ENCODE measurements at regions not wholly inside any gene's neighbourhood (a gene's known extent, or its start where the extent isn't known, plus 50 kb on each side); places are given as distances from the start of the nearest gene placed in this dataset.

DNA sequence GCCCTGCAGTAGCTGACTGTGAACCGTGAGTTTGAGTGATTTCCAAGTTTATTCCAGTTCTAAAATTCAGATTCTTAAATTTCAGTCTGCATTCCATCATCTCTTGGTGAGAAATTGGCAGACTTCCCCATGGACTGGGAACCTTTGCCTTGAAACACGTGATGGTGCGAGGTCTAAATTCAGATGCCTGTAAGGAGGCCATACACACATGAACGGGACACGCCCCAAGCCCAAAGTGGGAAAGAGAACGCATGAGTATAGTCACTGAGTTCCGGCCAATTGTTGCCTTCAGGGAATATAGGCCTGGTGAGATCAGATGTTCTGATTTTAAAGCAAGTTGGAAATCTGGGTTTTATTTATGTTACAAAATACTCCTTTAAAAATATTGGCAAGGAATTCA lies 1084.4 kb upstream of the WWC1 start:
- no peaks in the 10 kb centered on the region for H3K36me3 Mint-ChIP-seq

DNA sequence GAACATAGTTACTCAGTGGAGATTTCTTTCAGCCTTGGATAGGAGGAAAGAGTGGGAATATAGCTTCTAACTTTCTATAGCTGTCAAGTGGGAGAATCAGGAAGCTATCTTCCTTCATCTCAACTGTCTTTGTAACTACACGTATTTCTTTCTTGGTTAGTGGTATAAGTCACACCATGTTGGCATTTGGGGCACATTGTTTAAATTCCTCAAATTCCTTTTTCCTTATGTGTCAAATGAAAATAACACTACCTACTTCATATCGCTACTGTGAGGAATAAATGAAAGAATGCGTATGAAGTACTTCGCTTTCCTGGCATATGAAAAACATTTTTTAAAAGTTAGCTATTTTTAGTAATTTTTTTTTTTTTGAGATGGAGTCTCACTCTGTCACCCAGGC lies 1082.5 kb upstream of the WWC1 start:
- H3K4me3 Mint-ChIP-seq, result no peak overlapping the region
- H3K9me3 Mint-ChIP-seq, result peaks cover 14% of the 10 kb centered on the region
- H3K27me3 Mint-ChIP-seq, result no peaks in the 10 kb centered on the region
- intact Hi-C loops (cut with micrococcal nuclease), result no loop called here
- ChIA-PET CTCF (interaction anchor here (0.6 kb wide), 1 partner anchor 476 kb away, joined by 3 read pairs; no protein-coding TSS in a partner anchor), POLR2A (no interaction called here)
- H3K27ac Mint-ChIP-seq, result no peak overlapping the region
- H3K36me3 Mint-ChIP-seq, result no peaks in the 10 kb centered on the region
- H3K4me1 Mint-ChIP-seq (ENCODE audit: low read depth), result no peaks in the 10 kb centered on the region
- no peak for DNase-seq

More for the DNA sequence above, 1084.4 kb upstream of the WWC1 start:
- ChIA-PET POLR2A (no interaction called here), CTCF (no interaction called here)
- Mint-ChIP-seq H3K27ac (no peak overlapping the region), H3K9me3 (peaks cover 11% of the 10 kb centered on the region), H3K4me3 (no peak overlapping the region), H3K27me3 (no peaks in the 10 kb centered on the region), H3K4me1 (ENCODE audit: low read depth) (no peaks in the 10 kb centered on the region)
- intact Hi-C loops (cut with micrococcal nuclease), result no loop called here
- DNase-seq, result no peak

DNA sequence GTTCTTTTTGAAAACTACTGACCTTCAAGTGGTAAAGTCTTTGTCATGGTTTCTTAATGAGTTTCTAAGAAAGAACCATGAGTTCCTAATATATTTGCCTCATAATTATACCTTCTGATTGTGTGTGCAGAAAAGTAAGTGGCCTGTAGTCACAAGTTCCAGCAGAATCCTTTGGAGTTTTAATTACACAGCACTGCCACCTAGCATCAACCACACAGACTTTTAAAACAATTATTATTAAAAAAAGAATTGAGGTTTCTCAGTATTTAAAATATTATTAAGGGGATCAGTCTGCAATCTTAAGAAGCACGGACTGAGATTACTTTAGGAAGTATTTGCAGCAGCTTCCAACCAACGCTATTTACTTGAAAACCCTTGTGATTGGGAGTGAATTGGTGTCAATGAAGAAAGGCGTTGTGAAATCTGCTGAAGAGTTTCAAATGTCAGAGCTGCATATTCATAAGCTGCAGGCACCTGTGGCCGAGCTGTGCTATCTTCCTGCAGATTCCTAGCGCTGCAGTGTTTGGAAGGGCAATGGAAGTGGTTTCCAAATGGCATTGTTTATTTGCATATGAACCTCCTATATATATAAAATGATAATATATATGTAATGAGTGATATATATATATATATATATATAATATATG lies 1074.2 kb upstream of the WWC1 start:
- DNase-seq, result no peak
- no peaks in the 10 kb centered on the region for H3K4me1 Mint-ChIP-seq (ENCODE audit: low read depth)
- H3K36me3 Mint-ChIP-seq, result no peaks in the 10 kb centered on the region
- peaks cover 4% of the 10 kb centered on the region for H3K9me3 Mint-ChIP-seq
- no peak overlapping the region for H3K4me3 Mint-ChIP-seq
- CTCF ChIA-PET, result no interaction called here
- intact Hi-C loops (cut with micrococcal nuclease), result no loop called here
- no peak overlapping the region for H3K27ac Mint-ChIP-seq
- H3K27me3 Mint-ChIP-seq, result no peaks in the 10 kb centered on the region
- POLR2A ChIA-PET, result no interaction called here

DNA sequence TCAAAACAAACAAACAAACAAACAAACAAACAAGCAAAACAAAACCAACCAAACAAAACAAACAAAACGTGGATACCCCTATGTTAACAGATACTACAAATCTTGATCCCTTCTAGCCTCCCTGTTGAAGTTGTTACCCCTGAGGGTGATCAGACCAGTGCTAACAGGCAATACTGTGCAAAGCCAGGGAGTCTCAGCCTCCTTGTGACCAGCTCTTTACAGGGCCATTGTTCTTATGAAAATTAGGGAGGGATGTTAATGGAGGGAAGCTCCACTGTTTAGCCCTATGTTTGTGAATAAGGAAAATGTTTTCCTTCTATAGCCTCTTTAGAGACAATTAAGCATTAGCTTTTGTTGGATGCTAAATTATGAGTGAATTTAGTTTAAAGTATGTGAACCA lies 1072.1 kb upstream of the WWC1 start:
- DNase-seq, result no peak
- H3K9me3 Mint-ChIP-seq, result peaks cover 5% of the 10 kb centered on the region
- H3K27me3 Mint-ChIP-seq, result no peaks in the 10 kb centered on the region
- no peak overlapping the region for H3K27ac Mint-ChIP-seq
- ChIA-PET POLR2A (no interaction called here), CTCF (no interaction called here)
- H3K36me3 Mint-ChIP-seq, result no peaks in the 10 kb centered on the region
- H3K4me3 Mint-ChIP-seq, result no peak overlapping the region
- intact Hi-C loops (cut with micrococcal nuclease), result no loop called here
- no peaks in the 10 kb centered on the region for H3K4me1 Mint-ChIP-seq (ENCODE audit: low read depth)

DNA sequence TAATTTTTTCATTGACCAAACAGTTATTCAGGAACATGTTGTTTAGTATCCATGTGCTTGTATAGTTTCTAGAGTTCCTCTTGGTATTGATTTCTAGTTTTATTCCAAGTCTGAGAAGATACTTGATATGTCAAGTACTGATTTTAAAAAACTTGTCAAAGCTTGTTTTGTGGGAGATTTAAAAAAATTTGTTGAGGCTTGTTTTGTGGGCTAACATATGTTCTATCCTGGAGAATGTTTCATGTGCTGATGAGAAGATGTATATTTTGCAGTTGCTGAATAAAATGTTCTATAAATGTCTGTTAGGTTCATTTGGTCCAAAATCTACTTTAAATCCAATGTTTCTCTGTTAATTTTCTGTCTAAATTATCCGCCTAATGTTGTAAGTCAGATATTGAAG lies 1065.1 kb upstream of the WWC1 start:
- no peaks in the 10 kb centered on the region for H3K27me3 Mint-ChIP-seq
- H3K36me3 Mint-ChIP-seq, result peaks cover 2% of the 10 kb centered on the region
- intact Hi-C loops (cut with micrococcal nuclease), result no loop called here
- H3K4me3 Mint-ChIP-seq, result no peak overlapping the region
- H3K4me1 Mint-ChIP-seq (ENCODE audit: low read depth), result no peaks in the 10 kb centered on the region
- no peak overlapping the region for H3K27ac Mint-ChIP-seq
- ChIA-PET CTCF (no interaction called here), POLR2A (no interaction called here)
- no peak for DNase-seq
- H3K9me3 Mint-ChIP-seq, result peaks cover 32% of the 10 kb centered on the region

DNA sequence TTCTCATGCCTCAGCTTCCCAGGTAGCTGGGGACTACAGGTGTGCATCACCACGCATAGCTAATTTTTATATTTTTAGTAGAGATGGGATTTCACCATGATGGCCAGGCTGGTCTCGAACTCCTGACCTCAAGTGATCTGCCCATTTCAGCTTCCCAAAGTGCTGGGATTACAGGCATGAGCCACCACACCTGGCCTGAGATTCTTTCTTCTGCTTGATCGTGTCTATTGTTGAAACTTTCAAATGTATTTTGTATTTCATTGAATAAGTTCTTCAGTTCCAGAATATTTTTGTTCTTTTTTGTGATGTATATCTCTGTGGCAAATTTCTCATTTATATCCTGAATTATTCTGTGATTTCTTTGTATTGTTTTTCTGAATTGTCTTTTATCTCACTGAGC lies 1063.3 kb upstream of the WWC1 start:
- H3K9me3 Mint-ChIP-seq, result peaks cover 32% of the 10 kb centered on the region
- no peak for DNase-seq
- CTCF ChIA-PET, result no interaction called here
- POLR2A ChIA-PET, result no interaction called here
- H3K36me3 Mint-ChIP-seq, result peaks cover 2% of the 10 kb centered on the region
- H3K27me3 Mint-ChIP-seq, result no peaks in the 10 kb centered on the region
- intact Hi-C loops (cut with micrococcal nuclease), result no loop called here
- no peak overlapping the region for H3K27ac Mint-ChIP-seq
- no peaks in the 10 kb centered on the region for H3K4me1 Mint-ChIP-seq (ENCODE audit: low read depth)
- H3K4me3 Mint-ChIP-seq, result no peak overlapping the region

DNA sequence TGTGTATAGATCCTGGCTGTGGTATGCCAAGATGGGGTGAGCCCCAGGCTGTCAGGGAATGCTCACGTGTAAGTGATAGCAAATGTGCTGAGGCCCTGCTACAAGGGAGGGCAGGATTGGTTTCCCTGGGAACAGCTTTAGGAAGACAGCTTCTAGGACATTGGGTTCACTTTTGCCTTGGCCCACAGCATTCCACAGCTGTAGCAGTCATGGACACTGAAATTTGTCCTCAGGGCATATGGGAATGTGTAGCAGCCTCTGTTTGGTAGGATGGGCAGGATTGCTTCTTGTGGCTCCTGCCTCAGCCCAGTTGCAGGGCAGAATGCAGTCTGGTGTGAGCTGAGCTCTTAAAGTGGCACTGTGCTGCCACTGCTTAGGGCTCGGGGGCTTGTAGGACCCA lies 1061.7 kb upstream of the WWC1 start:
- Mint-ChIP-seq H3K9me3 (peaks cover 26% of the 10 kb centered on the region), H3K27ac (no peak overlapping the region), H3K27me3 (no peaks in the 10 kb centered on the region), H3K4me1 (ENCODE audit: low read depth) (no peaks in the 10 kb centered on the region), H3K36me3 (peaks cover 2% of the 10 kb centered on the region), H3K4me3 (no peak overlapping the region)
- ChIA-PET CTCF (no interaction called here), POLR2A (no interaction called here)
- intact Hi-C loops (cut with micrococcal nuclease), result no loop called here
- no peak for DNase-seq

DNA sequence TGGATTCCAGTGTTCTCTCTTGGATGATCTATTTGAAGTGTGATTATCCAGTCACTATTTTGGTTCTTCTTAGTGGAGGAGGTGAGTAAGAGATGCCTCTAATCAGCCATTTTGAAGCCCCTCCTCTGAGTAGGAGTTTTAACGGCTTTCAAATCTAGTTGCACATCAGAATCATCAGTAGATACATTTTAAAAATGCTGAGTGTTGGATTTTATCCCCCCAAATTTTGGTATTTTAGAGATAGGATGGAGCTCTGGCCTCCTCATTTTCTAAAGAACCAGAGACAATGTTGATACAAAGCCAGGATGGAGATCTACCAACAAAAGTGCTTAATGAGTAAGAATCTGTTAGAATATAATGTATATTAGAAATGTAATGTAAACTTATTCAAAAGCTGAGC lies 1061.0 kb upstream of the WWC1 start:
- Mint-ChIP-seq H3K4me1 (ENCODE audit: low read depth) (no peaks in the 10 kb centered on the region), H3K27ac (no peak overlapping the region), H3K4me3 (no peak overlapping the region), H3K36me3 (peaks cover 2% of the 10 kb centered on the region), H3K9me3 (peaks cover 22% of the 10 kb centered on the region), H3K27me3 (no peaks in the 10 kb centered on the region)
- ChIA-PET CTCF (no interaction called here), POLR2A (no interaction called here)
- no peak for DNase-seq
- intact Hi-C loops (cut with micrococcal nuclease), result no loop called here

DNA sequence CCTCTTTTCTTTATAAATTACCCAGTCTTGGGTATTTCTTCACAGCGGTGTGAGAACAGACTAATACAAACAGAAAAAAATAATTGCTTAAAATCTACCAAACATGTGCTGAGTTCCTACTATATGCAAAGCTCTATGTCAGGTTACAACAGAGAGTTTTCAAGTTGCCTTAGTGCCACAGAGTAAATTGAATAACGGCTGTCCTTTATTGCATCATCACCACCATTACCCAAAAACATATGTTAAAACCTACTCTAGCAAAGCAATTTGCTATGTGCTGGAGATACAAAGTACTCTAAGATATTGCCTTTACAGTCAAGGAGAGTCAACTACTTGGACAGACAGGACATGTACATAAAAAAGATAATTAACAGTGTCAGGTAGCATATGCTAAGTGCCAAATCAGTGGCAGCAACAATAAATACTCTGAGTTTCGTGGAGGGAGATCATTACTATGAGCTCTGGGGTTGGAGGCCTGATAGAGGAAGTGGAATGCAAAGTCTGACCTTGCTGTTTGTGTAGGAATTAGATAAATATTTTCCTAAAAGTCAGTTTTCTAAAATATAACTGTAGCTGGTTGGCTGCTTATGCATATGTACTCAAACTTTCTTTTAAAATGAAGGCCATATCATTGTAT lies 1058.7 kb upstream of the WWC1 start:
- POLR2A ChIA-PET, result no interaction called here
- Mint-ChIP-seq H3K27ac (no peak overlapping the region), H3K4me3 (no peak overlapping the region), H3K4me1 (ENCODE audit: low read depth) (no peaks in the 10 kb centered on the region), H3K9me3 (peaks cover 18% of the 10 kb centered on the region), H3K36me3 (peaks cover 2% of the 10 kb centered on the region), H3K27me3 (no peaks in the 10 kb centered on the region)
- no peak for DNase-seq
- CTCF ChIA-PET, result no interaction called here
- intact Hi-C loops (cut with micrococcal nuclease), result no loop called here

DNA sequence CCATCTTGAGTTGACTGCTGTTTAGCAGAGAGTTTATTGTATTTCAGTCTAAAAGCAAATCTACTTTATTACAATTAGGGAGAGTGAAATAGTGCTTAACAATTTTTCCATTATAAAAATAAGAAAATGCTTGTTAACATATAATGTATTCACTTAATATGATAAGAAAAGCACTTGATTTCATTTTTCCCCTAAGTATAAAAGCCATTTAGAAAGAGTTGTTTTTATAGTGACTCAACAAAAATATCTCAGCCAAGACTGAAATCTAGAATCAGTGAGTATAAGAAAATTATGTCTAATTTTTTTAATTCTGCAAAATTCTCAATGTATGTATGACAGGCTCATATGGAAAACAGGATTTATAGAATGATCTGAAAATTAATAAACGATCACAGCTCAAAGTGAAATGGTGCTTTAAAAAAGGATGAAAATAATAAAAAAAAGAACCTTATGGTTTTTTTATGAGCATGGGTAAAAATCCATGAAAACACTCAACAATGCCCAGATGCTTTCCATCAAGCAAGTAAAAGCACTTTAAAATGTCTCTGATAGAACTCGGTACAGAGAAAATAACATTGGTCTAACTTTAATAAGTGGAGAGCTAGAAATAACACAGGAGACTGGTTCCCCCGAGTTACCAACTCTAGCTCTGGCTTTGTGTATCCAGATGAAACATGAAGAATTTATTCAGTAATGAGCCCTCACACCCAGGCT lies 1057.8 kb upstream of the WWC1 start:
- intact Hi-C loops (cut with micrococcal nuclease), result no loop called here

DNA sequence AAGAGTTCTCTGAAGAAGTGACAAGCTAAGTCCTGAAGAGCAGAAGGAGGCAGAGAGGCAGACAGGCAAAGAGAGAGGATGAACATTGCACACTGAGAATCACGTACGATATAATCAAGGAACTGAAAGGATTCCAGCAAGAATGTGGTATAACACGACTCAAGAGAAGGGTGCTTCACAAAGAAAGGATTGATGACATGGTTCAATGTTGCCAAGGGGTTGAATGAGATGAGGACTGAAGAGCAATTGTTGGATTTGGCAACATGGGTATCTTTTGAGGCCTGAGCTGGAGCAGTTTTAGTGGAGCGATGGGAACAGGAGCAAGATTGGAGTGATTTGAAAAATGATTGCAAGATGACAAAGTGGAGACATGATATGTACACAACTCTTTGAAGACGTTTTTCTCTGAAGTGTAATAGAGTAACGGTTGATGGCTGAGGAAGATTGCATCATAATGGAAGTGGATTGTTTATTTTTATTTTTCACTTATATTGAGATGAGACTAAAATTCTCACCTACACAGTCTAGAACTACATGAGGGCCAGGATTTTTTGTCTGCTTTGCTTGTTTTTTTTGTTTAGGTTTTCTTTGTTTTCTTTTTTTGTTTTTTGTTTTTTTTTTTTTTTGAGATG lies 1049.9 kb upstream of the WWC1 start:
- Mint-ChIP-seq H3K4me1 (ENCODE audit: low read depth) (no peaks in the 10 kb centered on the region), H3K27me3 (no peaks in the 10 kb centered on the region), H3K27ac (no peak overlapping the region), H3K9me3 (peaks cover 12% of the 10 kb centered on the region), H3K4me3 (no peak overlapping the region), H3K36me3 (no peaks in the 10 kb centered on the region)
- CTCF ChIA-PET, result no interaction called here
- intact Hi-C loops (cut with micrococcal nuclease), result no loop called here
- POLR2A ChIA-PET, result no interaction called here
- no peak for DNase-seq

More for the DNA sequence above, 1057.8 kb upstream of the WWC1 start:
- Mint-ChIP-seq H3K4me1 (ENCODE audit: low read depth) (no peaks in the 10 kb centered on the region), H3K27ac (no peak overlapping the region), H3K27me3 (no peaks in the 10 kb centered on the region), H3K36me3 (peaks cover 2% of the 10 kb centered on the region), H3K4me3 (no peak overlapping the region), H3K9me3 (peaks cover 13% of the 10 kb centered on the region)
- DNase-seq, result no peak
- ChIA-PET POLR2A (no interaction called here), CTCF (no interaction called here)

DNA sequence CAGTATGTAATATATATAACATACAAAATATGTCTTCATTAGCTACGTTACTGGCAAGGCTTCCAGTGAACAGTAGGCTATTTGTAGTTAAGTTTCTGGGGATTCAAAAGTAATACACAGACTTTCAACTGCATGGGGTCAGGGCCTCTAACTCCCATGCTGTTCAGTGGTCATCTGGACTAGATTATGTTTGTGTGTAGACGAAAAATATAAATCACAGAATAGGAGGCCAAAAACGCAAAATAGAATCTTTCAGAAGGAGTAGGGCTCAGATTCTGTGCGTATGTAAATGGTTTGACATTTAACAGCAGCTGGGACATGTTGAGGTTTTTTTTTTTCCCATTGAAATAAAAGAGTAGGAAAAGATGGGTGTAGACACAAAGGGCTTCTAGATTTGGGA lies 1048.7 kb upstream of the WWC1 start:
- CTCF ChIA-PET, result no interaction called here
- intact Hi-C loops (cut with micrococcal nuclease), result no loop called here
- DNase-seq, result no peak
- peaks cover 12% of the 10 kb centered on the region for H3K9me3 Mint-ChIP-seq
- H3K4me1 Mint-ChIP-seq (ENCODE audit: low read depth), result no peaks in the 10 kb centered on the region
- H3K4me3 Mint-ChIP-seq, result no peak overlapping the region
- no peaks in the 10 kb centered on the region for H3K27me3 Mint-ChIP-seq
- H3K27ac Mint-ChIP-seq, result no peak overlapping the region
- POLR2A ChIA-PET, result no interaction called here
- no peaks in the 10 kb centered on the region for H3K36me3 Mint-ChIP-seq

DNA sequence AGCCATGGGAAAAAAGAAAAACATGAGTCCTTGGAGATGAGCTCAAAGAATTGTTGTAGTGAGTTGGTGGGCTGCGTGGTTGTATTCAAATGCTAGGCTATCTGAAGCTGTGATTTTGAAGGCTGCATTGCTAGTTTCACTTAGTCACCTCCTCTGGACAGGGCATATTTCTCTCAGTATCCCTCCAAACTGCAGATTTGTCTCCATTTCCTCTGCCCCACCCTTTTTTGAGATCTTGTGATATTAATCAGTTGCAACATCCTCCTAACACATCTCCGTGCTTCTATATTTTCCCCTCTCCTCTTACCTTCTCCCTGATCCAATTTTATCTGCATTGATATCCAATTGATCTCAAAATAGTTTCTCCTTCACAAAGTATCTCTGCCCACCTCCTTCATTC lies 1048.0 kb upstream of the WWC1 start:
- Mint-ChIP-seq H3K4me3 (no peak overlapping the region), H3K36me3 (no peaks in the 10 kb centered on the region), H3K27me3 (no peaks in the 10 kb centered on the region), H3K27ac (no peak overlapping the region), H3K9me3 (peaks cover 12% of the 10 kb centered on the region), H3K4me1 (ENCODE audit: low read depth) (no peaks in the 10 kb centered on the region)
- ChIA-PET POLR2A (no interaction called here), CTCF (no interaction called here)
- no peak for DNase-seq
- intact Hi-C loops (cut with micrococcal nuclease), result no loop called here
